ENCODE measurements at regions not wholly inside any gene's neighbourhood (a gene's known extent, or its start where the extent isn't known, plus 50 kb on each side); places are given as distances from the start of the nearest gene placed in this dataset.
"Not testable (repeated sequence)": the region's sequence is repeated elsewhere in the genome, so short reads cannot be mapped to it uniquely, and the experiment has no call there.

DNA sequence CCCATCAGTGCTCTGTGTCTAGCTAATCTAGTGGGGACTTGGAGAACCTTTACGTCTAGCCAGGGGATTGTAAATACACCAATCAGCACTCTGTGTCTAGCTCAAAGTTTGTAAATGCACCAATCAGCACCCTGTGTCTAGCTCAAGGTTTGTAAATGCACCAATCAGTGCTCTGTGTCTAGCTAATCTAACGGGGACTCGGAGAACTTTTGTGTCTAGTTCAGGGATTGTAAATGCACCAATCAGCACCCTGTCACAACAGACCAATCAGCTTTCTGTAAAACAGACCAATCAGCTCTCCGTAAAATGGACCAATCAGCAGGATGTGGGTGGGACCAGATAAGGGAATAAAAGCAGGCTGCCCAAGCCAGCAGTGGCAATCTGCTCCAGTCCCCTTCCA is 268.3 kb upstream of the MKLN1 start:
- DNase-seq: not testable (repeated sequence)

DNA sequence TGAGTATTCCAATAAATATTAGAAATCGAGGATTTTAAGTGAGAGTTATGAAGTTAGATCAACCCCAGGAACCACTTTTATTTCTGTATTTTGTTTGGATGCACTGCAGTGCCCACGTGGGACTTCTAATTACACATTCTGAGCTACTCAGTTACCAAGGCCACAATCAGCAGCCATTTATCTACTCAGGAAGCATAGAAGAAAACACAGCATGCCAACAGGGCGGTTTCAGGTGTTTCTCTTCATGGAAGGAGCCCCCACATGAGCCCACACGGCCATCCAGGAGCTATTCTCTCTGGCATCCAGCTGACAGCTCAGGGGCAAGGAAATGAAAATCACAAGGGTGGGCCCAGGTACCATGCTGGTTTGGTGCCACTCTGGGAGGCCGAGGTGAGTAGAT is 266.5 kb upstream of the MKLN1 start:
- DNase-seq: no peak

DNA sequence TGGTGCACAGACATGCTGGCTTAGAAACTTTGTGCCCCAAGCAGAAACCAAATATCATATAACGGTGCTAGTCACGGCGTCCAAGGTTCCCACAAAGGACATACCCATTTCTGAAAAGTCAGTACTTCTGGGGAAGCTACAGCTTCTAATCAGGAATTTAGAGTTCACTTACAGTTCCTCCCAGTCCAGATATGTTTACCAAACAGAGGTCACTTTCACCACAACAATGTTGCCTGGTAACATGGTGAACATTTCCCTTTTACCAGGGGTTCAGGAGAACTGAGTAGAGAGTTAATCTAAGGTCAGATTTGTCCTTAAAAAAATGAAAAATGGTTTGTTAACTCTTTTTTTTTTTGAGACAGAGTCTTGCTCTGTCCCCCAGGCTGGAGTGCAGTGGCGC is 265.9 kb upstream of the MKLN1 start:
- DNase-seq: no peak

DNA sequence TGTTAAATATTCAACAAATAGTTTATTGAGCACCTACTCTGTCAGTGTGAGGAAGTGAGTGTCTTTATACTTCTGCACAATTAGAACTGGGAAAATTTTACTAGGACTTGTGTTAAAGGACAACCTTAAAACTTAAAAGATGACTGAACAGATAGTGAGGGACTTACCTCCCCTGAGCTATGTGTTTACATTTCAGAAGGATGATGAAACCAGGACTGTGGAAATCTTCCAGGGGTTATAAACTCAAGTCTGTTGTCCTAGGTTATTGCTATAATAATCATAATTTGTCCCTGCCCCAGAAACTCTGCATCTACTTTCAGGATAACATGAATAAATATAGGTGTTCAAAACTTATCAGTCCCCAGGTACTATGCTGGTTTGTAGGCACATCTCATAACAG is 261.0 kb upstream of the MKLN1 start:
- DNase-seq: no peak

DNA sequence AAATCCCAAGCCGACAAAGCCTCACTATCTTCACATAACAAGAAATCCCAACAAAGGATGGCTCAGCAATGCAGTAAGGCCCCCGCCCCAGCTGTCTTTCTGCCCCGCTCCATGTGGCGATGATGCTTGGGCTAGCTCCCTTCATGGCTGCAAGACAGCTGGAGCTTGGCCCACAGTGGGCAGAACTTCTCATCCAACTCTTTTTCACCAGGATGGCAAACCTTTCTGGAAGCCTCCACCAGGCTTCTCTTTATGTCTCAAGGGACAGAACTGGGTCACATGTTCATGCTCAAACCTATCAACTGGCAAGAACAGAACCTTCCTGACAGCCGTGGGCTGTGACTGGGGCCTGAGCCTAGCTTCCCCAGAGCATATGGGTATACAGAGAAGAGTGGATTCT is 260.5 kb upstream of the MKLN1 start:
- DNase-seq: no peak

DNA sequence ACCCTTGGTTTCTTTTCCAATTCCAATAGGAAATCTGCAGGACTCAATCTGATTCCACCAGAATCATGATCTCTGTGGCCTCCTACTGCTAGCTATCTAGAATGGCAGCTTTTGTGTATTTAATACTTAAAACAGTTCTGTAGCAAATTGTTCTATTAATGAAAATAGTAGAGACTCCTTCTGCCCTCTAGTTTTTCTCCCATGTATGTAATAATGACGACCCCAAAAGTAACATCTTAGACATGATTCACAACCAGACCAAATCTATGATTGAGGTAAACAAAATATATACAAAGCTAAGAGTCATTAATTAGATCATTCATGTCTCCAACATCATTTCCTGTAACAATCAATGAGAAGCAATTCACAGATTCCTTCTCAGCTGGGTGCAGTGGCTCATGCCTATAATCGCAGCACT is 259.1 kb upstream of the MKLN1 start:
- peak; percentile 33 for DNase-seq

DNA sequence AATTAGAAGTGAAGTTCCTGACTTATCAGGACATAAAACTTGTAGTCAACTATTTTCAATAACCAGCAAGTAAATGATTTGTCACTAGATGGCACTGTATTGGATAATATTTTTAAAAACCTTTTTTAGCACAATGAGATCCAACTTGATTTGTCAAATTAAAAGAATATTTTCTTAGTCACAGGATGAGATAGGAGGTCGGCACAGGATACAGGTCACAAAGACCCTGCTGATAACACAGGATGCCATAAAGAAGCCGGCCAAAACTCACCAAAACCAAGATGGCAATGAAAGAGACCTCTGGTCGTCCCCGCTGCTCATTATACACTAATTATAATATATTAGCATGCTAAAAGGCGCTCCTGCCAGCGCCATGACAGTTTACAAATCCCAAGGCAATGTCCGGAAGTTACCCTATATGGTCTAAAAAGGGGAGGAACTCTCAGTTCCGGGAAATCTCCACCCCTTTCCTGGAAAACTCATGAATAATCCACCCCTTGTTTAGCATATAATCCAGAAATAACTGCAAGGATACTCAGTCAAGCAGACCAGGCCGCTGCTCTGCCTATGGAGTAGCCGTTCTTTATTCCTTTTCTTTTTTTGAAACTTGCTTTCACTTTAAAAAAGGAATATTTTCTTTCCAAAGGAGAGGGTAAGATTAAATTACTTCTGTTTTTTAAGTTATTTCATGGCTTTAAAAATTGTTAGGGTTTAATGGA is 255.7 kb upstream of the MKLN1 start:
- peak; percentile 6 for DNase-seq

DNA sequence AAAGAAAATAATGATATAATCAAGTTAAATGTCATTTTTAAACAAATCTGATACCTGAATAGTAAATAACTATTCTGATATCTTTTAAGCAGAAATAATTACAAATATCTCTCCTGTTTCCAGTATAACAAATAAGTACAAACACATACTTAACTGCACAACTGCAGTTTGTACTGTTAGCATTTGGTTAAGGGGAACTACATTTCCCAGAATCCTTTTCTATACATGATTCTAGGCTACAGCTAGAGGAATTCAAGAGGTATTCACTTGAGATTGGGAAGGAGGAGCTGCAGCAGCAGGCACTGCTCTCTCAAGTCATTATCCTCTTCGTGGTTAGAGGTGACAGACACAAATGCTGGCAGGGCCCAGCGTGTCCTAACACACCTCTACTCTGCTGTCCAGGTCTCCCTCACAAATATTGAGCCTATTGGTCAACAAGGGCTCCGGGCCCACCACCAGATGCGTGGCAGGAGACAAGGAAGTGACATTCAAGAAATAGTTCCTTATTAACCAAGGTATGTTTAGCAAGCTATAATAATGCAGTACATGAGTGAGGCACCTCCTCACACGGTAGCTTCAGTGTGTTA is 255.1 kb upstream of the MKLN1 start:
- no peak for DNase-seq

DNA sequence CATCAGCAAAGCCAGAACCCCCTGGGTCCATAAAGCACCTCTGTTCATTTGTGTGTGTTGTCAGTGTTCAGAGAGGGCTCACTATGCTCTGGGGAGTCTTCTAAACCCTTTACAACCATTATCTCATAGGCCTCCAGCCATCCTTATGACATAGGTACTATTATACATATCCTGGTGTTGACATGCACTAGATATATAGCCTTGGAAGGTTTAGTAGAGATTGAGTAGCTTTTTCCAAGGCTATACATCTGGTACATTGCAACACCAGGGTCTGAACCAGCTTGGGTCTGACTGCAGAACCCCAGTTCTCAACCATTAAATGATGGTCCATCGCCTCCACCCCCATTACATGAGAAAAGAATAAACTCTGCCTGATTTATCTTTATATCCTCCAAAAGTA is 253.6 kb upstream of the MKLN1 start:
- no peak for DNase-seq

DNA sequence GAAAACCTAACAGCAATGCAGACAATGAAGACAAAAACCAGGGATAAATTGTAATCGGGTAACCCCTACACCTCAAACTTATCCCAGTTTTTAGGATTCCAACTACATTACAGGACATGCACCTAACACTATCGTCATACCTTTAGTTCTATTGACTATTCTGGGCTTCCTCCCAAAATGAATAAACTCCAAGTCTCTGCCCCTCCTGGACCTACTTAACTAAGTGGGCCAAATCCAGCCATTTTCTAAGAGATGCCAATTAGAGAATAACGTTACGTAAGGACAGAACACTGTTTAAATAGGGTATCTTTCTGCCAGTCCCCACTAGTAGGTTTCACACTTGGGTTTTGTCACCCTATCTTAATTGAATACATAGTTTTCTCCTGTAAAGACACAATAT is 253.1 kb upstream of the MKLN1 start:
- no peak for DNase-seq

DNA sequence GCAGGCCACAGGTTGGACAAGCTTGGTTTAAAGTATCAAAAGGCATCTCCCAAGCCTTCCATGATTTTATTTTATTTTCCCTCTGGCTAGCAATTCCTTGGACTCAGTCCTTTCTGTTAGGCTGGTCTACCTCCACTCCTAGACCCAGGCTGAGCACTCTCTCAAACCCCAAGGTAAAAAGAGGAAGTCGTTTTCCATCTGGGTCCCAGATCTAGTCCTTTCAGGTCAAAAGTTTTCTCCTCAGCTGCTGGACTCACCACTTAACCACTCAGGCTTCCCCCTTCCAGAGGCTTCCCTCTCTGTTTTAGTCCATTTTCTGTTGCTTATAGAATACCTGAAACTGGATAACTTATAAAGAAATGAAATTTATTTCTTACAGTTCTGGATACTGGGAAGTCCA is 252.3 kb upstream of the MKLN1 start:
- DNase-seq: no peak

DNA sequence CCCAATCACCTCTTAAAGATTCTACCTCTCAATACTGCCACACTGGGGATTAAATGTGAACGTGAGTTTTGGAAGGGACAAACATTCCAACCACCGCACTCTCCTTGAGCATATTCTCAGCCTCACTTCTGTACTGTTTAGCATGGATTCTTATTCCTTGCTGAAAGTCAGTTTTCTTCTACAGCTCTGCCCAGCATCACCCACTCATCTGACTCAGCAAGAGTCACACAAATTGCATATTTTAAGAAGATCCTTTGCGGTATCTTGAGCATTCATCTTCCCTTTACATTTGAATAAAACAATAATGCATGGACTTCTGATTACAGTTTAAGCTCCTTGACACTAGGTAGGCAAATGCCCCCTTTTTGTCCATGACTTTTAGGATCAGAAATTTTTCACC is 251.6 kb upstream of the MKLN1 start:
- DNase-seq: no peak

DNA sequence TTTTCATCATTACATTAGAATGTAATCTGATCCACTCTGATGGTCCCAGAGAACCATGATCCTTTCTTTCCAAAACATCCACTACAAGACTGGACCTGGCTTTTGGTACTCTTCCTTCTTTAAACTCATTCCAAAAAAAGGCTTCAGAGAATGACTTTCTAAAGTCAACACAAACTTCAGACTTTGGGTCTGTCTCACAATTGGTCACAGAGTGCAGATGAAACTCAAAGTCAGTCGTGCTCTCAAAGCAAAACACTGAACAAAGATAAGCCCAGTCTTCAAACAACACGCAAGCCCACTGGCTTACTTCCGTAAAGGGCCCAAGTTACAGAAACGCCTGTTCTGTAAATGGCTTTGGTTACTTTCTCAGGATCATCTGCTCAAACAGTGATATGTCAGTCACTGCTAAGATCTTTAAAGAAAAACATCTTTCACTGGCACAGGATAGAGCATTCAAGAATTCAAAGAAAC is 250.9 kb upstream of the MKLN1 start:
- DNase-seq: no peak

DNA sequence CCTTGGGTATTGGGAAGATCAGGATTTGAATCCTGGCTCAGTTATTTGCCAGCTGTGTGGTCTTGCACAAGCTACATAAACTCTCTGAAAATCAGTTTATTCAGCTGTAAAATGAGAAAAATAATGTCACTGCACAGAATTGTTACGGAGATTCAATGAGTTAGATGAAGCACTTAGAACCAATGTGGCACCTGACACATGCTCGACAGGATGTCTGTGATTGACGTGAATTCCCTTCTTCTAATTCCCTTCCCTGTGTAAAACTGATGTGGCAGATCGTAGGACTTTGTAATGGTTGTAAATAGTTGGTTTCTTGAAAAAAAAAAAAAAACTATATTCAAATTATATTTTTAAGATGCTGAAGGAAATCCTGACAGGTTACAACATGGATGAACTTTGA is 249.9 kb upstream of the MKLN1 start:
- DNase-seq: no peak

DNA sequence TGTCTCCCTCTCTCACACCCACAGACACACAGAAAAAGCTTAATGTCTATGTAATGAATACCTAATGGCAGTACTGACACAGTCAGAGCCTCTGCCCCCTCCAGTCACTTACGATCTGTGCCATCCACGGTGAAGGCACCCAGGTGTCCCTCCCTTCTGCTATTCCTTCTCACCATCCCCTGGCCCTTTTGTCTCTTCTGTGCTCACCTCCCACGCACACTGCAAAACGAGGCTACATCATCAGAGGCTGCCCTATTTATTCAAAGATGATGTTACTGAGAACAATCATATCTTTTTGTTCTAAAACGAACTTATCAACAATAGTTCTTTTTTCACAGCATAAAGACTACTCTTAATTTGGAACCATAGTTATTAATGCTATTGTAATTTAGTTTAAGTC is 246.9 kb upstream of the MKLN1 start:
- DNase-seq: no peak

DNA sequence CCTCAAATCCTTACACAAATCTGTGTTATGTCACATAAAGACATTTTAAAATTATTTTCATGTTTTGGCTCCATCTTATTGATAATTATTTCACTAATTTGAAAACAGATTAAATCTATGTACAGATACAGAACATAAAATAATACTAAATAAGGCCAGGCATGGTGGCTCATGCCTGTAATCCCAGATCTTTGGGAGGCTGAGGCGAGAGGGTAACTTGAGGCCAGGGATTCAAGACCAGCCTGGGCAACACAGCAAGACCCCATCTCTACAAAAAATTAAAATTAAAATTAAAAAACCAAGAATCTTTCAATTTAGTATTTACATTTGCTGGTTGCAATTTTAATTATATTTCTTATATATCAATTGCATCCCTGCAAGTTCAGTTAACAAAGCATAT is 246.4 kb upstream of the MKLN1 start:
- no peak for DNase-seq

DNA sequence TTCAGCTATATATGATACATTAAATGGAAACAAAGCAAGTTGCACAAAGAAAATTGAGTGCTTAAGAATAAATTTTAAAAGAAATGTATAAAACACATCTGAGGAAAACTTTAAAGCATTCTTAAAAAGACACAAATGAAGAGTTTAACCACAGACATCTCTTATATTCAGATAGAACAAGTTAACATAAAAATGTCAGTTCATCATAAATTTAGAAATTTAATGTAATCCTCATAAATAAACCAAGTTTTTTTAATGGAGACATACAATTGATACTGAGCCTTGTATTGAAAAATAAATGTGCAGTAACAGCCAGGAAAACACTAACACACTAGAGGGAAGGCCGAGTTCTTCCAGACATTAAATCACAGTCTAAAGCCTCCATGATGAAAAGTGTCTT is 243.9 kb upstream of the MKLN1 start:
- no peak for DNase-seq

DNA sequence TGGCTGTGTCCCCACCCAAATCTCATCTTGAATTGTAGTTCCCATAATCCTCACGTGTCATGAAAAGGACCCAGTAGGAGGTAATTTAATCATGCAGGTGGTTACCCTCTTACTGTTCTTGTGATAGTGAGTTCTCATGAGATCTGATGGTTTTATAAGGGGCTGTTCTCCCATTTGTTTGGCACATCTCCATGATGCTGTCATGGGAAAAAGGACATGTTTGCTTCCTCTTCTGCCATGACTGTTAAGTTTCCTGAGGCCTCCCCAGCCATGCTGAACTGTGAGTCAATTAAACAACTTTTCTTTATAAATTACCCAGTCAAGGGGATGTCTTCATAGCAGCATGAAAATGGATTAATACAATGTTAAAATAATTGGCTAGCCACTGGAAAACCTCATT is 243.3 kb upstream of the MKLN1 start:
- not testable (repeated sequence) for DNase-seq

DNA sequence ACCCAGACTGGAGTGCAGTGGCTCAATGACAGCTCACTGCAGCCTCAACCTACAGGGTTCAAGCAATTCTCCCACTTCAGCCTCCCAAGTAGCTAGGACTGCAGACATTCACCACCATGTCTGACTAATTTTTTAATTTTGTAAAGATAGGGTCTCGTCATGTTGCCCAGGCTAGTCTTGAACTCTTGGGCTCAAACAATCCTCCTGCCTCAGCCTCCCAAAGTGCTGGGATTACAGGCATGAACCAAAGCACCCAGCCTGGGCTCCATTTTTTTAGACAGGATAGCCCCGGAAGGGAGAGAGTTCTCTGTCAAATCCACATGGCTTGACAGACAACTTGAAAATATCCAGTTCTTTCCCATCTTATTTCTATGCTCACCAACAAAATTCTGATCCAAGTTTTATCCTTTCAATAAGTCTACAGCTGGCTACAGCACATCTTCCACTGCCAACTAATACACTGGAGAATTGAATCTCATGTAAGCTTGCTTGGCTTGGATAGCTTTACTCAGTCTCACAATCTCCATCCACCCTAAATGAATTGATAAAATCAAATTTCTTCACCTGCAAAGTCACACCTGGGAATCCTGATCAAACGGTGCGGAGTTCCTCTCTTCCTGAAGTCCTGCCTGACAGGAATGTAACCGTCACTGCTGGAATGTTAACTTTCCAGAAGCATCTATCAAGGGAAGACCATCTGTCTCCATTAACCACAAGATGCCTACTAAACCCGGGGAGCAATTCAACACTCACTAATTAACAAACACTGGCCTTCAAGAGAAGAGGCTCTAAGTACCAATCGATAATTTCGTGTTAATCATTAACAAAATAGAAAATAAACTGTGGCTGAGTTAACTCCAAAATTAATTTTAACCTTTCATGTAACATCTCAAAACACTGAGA is 239.7 kb upstream of the MKLN1 start:
- peak; percentile 20 for DNase-seq

DNA sequence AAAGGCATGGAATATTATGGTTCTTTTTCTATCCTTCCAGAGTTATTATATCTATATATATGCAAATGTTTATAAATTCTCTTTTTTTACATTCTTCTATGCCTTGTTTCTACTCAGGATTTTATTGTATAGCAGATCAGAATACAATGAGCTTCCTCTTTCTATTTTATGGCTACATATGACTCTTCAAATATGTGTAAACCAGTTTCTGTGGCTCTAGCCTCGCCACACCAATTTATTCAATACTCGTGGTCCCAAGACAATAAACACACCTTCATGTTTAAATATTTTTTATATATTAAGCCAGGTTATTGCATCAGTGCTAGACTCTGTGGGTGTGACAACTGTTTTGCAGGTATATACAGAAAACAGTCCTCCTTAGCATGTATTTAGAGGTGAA is 237.5 kb upstream of the MKLN1 start:
- DNase-seq: no peak

DNA sequence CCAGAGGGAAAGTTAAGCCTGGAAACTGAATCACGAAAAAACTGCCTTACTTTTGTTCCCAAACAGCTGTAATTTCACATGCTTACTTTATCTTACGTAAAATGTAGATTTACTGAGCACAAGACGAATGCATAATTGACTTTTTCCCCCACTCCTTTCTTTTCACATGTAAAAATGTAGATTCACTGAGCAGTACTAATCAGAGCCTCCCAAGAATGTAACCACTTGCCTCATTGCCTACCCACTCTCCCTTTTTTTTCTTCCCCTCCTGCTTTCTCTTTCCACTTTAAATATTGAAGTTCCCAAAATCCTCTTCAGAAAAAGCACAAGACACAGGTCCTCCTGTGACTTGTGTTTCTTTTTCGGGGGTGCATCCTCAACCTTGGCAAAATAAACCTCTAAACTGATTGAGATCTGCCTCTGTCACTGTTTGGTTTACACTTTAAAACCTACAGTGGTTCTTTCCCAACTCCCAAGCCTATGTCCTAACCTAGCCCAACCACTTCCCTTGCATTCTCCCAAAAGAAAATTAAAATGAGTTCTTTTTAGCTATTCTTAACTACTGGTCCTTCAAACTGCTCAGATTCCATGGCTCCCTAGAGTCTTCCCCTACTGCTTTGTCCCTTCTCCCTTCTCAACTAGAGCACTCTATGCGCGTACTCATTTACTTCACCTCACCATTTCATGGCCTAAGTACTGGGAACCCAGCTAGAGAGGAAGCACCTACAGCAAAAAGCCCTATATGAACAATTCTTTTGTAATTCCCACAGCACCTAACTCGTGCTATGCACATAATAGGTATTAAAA is 236.6 kb upstream of the MKLN1 start:
- no peak for DNase-seq

DNA sequence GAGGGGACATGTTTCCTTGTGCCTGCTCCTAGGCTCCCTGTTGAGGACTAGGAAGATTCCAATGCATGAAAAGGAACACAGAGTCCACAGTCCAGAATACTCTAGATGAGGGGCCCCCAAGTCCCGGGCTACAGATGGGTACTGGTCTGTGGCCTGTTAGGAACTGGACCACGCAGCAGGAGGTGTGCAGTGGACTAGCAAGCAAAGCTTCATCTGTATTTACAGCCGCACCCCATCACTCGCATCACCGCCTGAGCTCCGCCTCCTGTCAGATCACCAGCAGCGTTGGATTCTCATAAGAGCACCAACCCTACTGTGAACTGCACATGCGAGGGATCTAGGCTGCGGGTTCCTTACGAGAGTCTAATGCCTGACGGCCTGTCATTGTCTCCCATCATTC is 233.0 kb upstream of the MKLN1 start:
- no peak for DNase-seq

DNA sequence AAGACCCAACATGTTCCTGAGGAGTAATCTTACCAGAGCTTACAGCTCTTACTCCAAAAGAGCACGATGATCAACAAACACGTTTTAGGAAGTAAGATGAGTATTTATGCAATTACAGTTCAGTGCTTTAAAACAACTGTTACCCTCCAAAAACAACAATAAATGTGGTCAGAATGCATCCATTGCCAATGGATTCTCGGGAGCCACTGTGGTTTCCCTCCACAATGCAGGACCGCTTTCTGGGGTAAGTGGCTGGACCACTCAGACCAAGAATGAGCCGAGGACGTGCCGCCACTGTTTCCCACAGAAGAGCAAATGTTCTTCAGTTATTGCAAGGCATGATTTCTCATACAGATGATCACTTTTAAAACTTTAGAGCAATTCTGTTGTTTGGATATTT is 232.3 kb upstream of the MKLN1 start:
- no peak for DNase-seq

All from kidney glomerular epithelial cell (primary cell).